ENCODE measurements at regions not wholly inside any gene's neighbourhood (a gene's known extent, or its start where the extent isn't known, plus 50 kb on each side); places are given as distances from the start of the nearest gene placed in this dataset.

DNA sequence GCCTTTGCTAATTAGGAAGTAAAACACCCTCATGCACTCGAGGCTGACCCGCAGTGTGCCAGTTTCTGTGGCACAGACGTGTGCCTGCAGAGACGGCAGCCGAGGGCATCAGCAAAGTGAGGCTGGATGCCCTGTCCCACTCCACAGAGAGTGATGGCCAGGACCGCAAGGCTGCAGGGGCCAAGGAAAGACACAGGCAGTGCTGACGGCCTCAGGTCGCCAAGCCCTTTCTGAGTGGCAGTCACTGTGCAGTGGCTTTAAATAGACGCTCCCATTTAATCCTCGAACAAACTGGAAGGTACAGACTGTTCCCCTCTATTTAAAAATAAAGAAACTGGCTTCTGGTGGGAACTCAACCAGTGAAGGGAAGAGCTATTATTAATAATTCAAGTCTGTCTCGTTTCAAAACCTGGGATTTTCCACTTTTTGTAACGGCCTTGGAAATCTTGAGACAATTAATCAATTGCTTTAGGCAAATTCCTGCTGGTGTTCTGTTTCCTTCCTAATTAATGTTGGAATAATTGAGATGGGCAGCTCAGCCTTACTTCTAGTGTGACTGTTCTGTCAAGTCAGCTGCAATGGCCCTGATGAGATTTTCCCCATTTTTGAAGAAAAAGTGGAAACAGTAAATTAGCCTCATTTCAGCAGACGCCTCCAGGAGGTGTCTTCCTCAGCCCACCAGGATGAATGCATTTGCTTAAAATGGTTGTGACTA lies 644.6 kb upstream of the RAB6C start:
- no peak for DNase-seq (ENCODE audit: low spot score)

GRCh38 chr2:129336276-129336675 lies 643.2 kb upstream of the RAB6C start:
- no peak for DNase-seq (ENCODE audit: low spot score)

- peak; percentile 26 for DNase-seq (ENCODE audit: low spot score)
Observed at GRCh38 chr2:129337076-129337475, 642.4 kb upstream of the RAB6C start.

- no peak for DNase-seq (ENCODE audit: low spot score)
Observed at GRCh38 chr2:129345540-129345939, 633.9 kb upstream of the RAB6C start.

GRCh38 chr2:129347486-129348217 lies 631.8 kb upstream of the RAB6C start:
- no peak for DNase-seq (ENCODE audit: low spot score)

GRCh38 chr2:129354631-129355030 lies 624.8 kb upstream of the RAB6C start:
- no peak for DNase-seq (ENCODE audit: low spot score)

- no peak for DNase-seq (ENCODE audit: low spot score)
Observed at GRCh38 chr2:129361688-129362087, 617.8 kb upstream of the RAB6C start.

GRCh38 chr2:129366263-129366662 lies 613.2 kb upstream of the RAB6C start:
- DNase-seq (ENCODE audit: low spot score): no peak

- no peak for DNase-seq (ENCODE audit: low spot score)
Observed at GRCh38 chr2:129367107-129367506, 612.4 kb upstream of the RAB6C start.

- DNase-seq (ENCODE audit: low spot score): no peak
Observed at GRCh38 chr2:129369437-129369836, 610.0 kb upstream of the RAB6C start.

DNA sequence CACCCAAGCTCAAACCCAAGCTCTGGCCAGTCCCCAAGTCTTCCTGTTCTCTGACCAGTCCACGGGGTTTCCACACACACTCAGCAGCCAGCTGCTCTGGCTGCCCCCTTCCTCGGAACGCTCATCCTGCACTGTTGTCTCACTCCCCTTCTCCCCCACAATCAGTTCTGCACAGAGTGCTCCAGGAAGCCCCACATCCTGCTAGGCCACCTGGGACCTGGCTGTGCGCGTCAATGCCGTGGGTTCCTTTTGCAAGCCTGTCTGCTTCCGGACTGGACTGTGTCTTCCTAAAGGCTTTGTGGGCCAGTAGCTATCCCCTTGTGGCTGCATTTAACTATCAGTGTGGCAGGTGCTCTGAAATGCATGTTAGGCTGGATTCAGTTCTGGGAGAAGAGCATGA lies 605.0 kb upstream of the RAB6C start:
- no peak for DNase-seq (ENCODE audit: low spot score)

DNA sequence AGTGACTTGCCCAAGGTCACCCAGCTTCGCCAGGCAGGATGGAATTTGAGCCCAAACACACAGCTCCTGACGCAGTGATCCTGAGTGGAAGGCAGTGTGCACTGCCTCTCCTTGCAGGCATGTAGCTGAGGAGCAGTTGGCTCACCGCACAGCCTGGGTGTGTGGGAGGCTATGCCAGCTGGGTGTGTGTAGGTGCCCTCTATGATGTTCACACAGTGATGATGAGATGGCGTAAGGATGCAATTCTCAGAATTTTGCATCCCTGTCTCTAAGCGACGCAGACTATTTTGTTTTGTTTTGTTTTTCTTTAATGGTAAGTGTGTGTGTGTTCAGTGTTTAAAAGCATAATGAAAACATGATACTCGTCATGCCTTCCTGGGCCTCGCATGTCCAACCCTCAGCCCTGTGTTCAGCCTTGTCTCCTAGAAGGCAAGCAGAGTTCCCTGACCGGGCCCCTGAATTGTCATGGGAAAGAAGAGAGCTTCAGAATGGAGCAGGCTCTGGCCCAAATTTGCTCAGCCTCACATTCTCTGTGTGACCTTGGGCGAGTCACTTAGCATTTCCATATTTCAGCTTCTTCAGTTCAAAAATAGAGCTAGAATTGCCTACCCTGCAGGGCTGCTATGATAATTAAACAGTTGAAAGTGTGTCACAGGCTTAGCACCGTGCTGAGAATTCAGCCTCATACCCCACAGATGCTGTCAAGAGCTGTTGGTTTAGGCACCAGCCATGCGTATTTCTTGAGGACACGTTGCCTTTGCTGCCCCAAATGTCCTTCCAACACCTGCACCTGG lies 603.6 kb upstream of the RAB6C start:
- no peak for DNase-seq (ENCODE audit: low spot score)

DNA sequence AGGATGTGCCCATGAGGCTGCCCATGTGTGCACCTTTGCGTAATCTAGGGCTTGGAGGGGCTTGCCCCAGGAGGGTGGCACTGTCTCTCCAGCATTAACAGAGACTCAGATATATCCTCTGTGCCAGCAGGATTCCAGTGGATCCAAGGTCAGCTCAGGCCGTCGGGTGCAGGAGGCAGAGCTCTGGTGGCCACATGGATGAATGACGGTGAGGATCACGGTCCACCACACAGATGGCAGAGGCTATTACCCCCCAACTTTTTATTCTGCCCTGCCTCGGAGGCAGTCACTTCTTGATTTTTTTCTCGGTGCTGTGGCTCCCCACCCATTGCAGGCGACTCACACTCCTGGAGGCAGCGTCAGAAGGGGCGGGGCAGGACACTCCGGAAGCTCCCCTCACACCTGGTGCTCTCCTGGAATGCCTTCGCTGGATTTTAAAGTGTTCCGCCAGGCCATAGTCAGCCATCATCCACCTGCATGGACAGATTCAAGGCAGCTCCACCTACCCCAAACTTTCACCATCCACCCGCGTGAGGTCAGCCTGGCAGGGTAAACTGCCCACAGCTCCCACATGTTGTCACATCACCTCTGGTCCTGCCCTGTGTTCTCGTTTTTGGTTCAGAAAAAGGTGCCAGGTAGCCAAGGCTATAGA lies 602.9 kb upstream of the RAB6C start:
- DNase-seq (ENCODE audit: low spot score): no peak

GRCh38 chr2:129377078-129377469 lies 602.4 kb upstream of the RAB6C start:
- DNase-seq (ENCODE audit: low spot score): no peak

DNA sequence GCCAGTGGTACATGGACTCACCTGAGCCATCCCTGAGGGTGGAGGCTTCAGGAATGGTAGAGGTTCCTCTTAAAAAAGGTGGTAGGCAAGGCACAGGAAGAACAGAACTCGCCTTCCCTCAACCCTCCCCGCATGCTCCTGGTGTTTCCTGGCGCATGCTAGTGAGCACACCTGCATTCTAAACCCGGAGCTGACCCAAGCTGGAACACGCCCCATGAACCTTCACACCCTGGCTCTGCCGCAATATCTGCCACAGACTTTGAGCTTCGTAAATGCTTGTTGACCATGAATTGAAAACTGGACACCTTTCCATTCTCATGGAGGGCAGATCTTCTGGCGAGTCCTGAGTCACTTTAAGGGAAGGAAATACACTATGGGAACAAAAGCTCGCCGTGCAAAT lies 601.3 kb upstream of the RAB6C start:
- DNase-seq (ENCODE audit: low spot score): no peak

- DNase-seq (ENCODE audit: low spot score): no peak
Observed at GRCh38 chr2:129379411-129379810, 600.1 kb upstream of the RAB6C start.

DNA sequence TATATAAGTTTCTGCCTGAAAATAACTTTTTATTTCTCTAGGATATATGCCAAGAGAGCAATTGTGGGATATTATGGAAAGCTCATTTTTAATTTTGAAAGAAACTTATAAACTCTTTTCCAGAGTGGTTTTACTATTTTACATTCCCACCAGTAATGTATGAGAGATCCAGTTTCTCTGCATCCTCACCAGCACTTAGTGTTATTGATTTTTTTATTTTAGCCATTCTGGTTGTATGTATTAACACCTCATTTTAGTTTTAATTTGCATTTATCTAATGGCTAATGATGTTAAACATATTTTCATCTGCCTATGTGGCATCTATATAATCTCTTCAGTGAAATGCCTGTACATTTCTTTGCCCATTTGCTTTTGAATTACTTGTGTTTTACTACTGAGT lies 597.7 kb upstream of the RAB6C start:
- no peak for DNase-seq (ENCODE audit: low spot score)

- no peak for DNase-seq (ENCODE audit: low spot score)
Observed at GRCh38 chr2:129388870-129389269, 590.6 kb upstream of the RAB6C start.

GRCh38 chr2:129393816-129394215 lies 585.6 kb upstream of the RAB6C start:
- no peak for DNase-seq (ENCODE audit: low spot score)

DNA sequence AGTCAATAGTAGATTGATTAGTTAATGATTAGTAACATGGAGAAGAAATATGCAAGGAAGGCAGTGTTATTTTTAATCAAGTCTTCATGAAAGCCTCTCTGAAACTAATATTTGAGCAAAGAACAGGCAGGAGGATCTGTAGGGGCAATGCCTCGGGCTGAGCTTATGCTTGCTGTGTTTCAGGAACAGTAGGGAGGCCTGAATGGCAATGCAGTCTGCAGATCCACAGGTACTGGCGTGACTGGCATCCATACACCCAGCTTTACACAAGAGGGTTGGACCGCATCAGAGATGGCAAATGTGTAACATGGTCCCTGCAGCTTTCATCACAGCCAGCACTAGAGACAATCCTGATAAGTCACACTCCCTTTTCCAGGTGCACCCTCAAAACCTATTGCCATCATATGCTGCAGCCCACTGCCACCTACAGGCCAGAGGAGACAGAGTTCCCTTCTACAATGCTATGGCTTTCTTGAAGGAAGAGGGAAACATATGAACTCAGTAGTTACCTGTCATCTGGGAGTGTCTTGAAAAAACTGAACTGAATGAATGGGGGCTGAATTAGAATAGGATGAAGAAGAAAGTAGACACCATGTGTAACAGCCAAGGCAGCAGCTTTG lies 582.4 kb upstream of the RAB6C start:
- peak; percentile 55 for DNase-seq (ENCODE audit: low spot score)

- no peak for DNase-seq (ENCODE audit: low spot score)
Observed at GRCh38 chr2:129400826-129401225, 578.6 kb upstream of the RAB6C start.

DNA sequence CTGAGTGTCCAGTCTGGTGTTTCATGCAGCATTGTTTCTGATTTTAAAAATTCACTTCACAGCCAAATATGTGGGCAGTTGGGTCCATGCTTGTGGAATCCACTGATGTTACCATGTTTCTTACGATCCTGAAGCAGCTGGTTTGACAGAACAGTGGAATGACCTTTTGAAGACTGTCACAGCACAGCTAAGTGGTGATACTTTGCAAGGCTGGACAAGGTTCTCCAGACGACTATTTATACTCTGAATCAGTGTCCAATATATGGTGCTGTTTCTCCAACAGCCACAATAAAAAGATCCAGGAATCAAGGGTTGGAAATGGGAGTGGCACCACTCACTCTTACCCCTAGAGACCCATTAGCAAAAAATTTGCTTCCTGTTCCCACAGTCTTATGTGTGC lies 577.4 kb upstream of the RAB6C start:
- no peak for DNase-seq (ENCODE audit: low spot score)
